Transverse colon (tissue), 3 donors: ENCODE measurements at regions not wholly inside any gene's neighbourhood (a gene's known extent, or its start where the extent isn't known, plus 50 kb on each side); places are given as distances from the start of the nearest gene placed in this dataset.

ENCODE experiments used
- EP300 ChIP-seq: sonication (generic); formaldehyde crosslinking; IDR thresholded peaks from one replicate; pipeline ENCODE4 v1.6.1; 2017; ENCODE audit warnings: antibody characterized with exemption, low read depth
- POLR2A ChIP-seq: fragments of 450-650 bp; IDR thresholded peaks from one replicate; pipeline ENCODE4 v1.6.1; 2016; ENCODE audit warnings: antibody characterized with exemption, mild to moderate bottlenecking, moderate library complexity
- POLR2AphosphoS5 ChIP-seq, 3 donors: sonication (generic); formaldehyde crosslinking; IDR thresholded peaks; one replicate each; pipeline ENCODE4 v1.6.1; 2016; ENCODE audit warnings: antibody characterized with exemption in 3 of 3

GRCh38 chrX:15014281-15014680, 141.1 kb downstream of the MOSPD2 start:
- TF ChIP-seq POLR2A (no peak), POLR2AphosphoS5 (IDR thresholded peaks at IDR 0.05) (no peak), EP300 (no peak)
